GM12874 (cell line): ENCODE measurements at regions not wholly inside any gene's neighbourhood (a gene's known extent, or its start where the extent isn't known, plus 50 kb on each side); places are given as distances from the start of the nearest gene placed in this dataset.

ENCODE experiments used
- CTCF ChIP-seq: IDR thresholded peaks from 2 replicates; pipeline ENCODE4 v1.5.1; 2011; ENCODE audit warnings: low read depth, mild to moderate bottlenecking, control low read depth, low read length, moderate library complexity; ENCODE audit not compliant: insufficient read depth

- no peak for TF ChIP-seq CTCF
These were observed 284.3 kb downstream of the ICOS start for GRCh38 chr2:204220896-204221295.

GRCh38 chr2:204223046-204223445, 286.5 kb downstream of the ICOS start:
- no peak for TF ChIP-seq CTCF

- TF ChIP-seq CTCF, result no peak
These were observed 287.0 kb downstream of the ICOS start for GRCh38 chr2:204223544-204223943.

- no peak for TF ChIP-seq CTCF
These were observed 289.1 kb downstream of the ICOS start for GRCh38 chr2:204225671-204226073.

GRCh38 chr2:204226305-204226880, 289.8 kb downstream of the ICOS start:
- no peak for TF ChIP-seq CTCF

GRCh38 chr2:204228169-204228886, 291.8 kb downstream of the ICOS start:
- no peak for TF ChIP-seq CTCF

DNA sequence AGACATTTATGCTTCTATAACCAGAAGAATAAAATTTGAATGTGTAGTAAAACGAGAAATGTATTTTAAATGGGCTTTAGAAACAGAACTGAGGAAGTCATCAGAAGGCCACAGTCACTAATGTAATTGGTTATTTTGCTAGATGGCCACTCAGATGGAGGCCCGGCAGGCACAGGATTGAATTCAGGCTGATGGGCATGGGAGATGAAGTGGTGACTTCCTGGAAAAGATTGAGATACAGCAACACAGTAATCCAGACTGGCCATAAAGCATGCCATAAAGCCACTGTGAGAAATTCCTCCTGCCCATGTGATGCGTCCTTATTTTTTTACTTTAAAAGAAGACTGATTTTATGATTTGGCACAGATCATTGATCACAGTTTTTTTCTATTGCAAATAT, 297.7 kb downstream of the ICOS start:
- TF ChIP-seq CTCF, result no peak
